HEK293 (cell line): ENCODE measurements at regions not wholly inside any gene's neighbourhood (a gene's known extent, or its start where the extent isn't known, plus 50 kb on each side); places are given as distances from the start of the nearest gene placed in this dataset.

ENCODE experiments used
- CTCF ChIA-PET: fragments of 350-600 bp; formaldehyde crosslinking; extraction: SDS; loops from one replicate; lab custom pipeline; 2021; ENCODE audit warnings: antibody characterized with exemption; lab: Yijun Ruan, JAX
- POLR2A ChIA-PET: fragments of 300-600 bp; formaldehyde crosslinking; extraction: SDS; loops from one replicate; lab custom pipeline; 2020; ENCODE audit warnings: antibody characterized with exemption, inconsistent platforms; lab: Yijun Ruan, JAX
- H3K27ac ChIP-seq: fragments of 200-500 bp; sonication (Bioruptor generic); 2 replicates; pipeline ENCODE4 v1.5.1; 2014; ENCODE audit warnings: low read depth, low read length, control low read depth, inconsistent platforms; ENCODE audit errors: extremely low read depth
- H3K36me3 ChIP-seq, 2 experiments: fragments of 200-500 bp in 1 of 2; sonication (Bioruptor generic) in 1 of 2; 1 replicate in 1 of 2; 2 replicates in 1 of 2; pipeline ENCODE4 v1.5.1; 2014 to 2017; ENCODE audit warnings: inconsistent platforms in 2 of 2, low read length in 2 of 2; ENCODE audit not compliant: control insufficient read depth in 2 of 2, insufficient read depth in 1 of 2
- H3K4me1 ChIP-seq: fragments of 200-500 bp; sonication (Bioruptor generic); 2 replicates; pipeline ENCODE4 v1.5.1; 2014; ENCODE audit warnings: mild to moderate bottlenecking, low read length, inconsistent platforms; ENCODE audit not compliant: control insufficient read depth, insufficient read depth
- H3K4me3 ChIP-seq: 2 replicates; pipeline ENCODE4 v1.5.1; 2011; ENCODE audit warnings: low read depth, mild to moderate bottlenecking, control low read depth, low read length, moderate library complexity
- H3K9me3 ChIP-seq: fragments of 200-500 bp; sonication (Bioruptor generic); 2 replicates; pipeline ENCODE4 v1.5.1; 2014; ENCODE audit warnings: low read depth, low read length, inconsistent platforms; ENCODE audit not compliant: control insufficient read depth, insufficient read depth
- EGR2 ChIP-seq: fragments of 450-650 bp; formaldehyde crosslinking; IDR thresholded peaks from 2 replicates; pipeline ENCODE4 v1.5.1; 2016; ENCODE audit warnings: low read depth, missing biosample characterization, missing genetic modification characterization
- OVOL3 ChIP-seq: fragments of 450-650 bp; formaldehyde crosslinking; IDR thresholded peaks from 2 replicates; pipeline ENCODE4 v1.5.1; 2016; ENCODE audit warnings: missing biosample characterization, missing genetic modification characterization
- SETDB1 ChIP-seq: IDR thresholded peaks from one replicate; pipeline ENCODE4 v1.6.1; 2017; ENCODE audit warnings: mild to moderate bottlenecking, low read length, moderate library complexity, mixed read lengths; ENCODE audit not compliant: insufficient read length
- SP3 ChIP-seq: fragments of 450-650 bp; formaldehyde crosslinking; IDR thresholded peaks from 2 replicates; pipeline ENCODE4 v1.5.1; 2016; ENCODE audit warnings: missing biosample characterization, missing genetic modification characterization
- ZFP37 ChIP-seq: fragments of 450-650 bp; formaldehyde crosslinking; IDR thresholded peaks from 2 replicates; pipeline ENCODE4 v1.5.1; 2016; ENCODE audit warnings: missing biosample characterization, missing genetic modification characterization
- ZNF114 ChIP-seq: fragments of 450-650 bp; formaldehyde crosslinking; IDR thresholded peaks from 2 replicates; pipeline ENCODE4 v1.5.0; 2017; ENCODE audit warnings: missing biosample characterization, missing genetic modification characterization
- ZNF121 ChIP-seq: fragments of 450-650 bp; formaldehyde crosslinking; IDR thresholded peaks from 2 replicates; pipeline ENCODE4 v1.5.1; 2016; ENCODE audit warnings: missing biosample characterization, missing genetic modification characterization
- ZNF132 ChIP-seq: fragments of 450-650 bp; formaldehyde crosslinking; IDR thresholded peaks from 2 replicates; pipeline ENCODE4 v1.5.1; 2017; ENCODE audit warnings: missing biosample characterization, missing genetic modification characterization, borderline replicate concordance
- ZNF175 ChIP-seq: fragments of 450-650 bp; formaldehyde crosslinking; IDR thresholded peaks from 2 replicates; pipeline ENCODE4 v1.5.1; 2016; ENCODE audit warnings: missing biosample characterization, missing genetic modification characterization
- ZNF211 ChIP-seq: fragments of 450-650 bp; formaldehyde crosslinking; IDR thresholded peaks from 2 replicates; pipeline ENCODE4 v1.5.1; 2016; ENCODE audit warnings: low read depth, missing biosample characterization, missing genetic modification characterization
- ZNF280C ChIP-seq: fragments of 450-650 bp; formaldehyde crosslinking; IDR thresholded peaks from 2 replicates; pipeline ENCODE4 v1.5.1; 2016; ENCODE audit warnings: missing biosample characterization, missing genetic modification characterization
- ZNF416 ChIP-seq: fragments of 450-650 bp; formaldehyde crosslinking; IDR thresholded peaks from 2 replicates; pipeline ENCODE4 v1.5.1; 2016; ENCODE audit warnings: missing biosample characterization, missing genetic modification characterization
- ZNF426 ChIP-seq: fragments of 450-650 bp; formaldehyde crosslinking; IDR thresholded peaks from 2 replicates; pipeline ENCODE4 v1.5.1; 2017; ENCODE audit warnings: missing biosample characterization, missing genetic modification characterization, mild to moderate bottlenecking, inconsistent platforms, moderate library complexity
- ZNF433 ChIP-seq: fragments of 450-650 bp; formaldehyde crosslinking; IDR thresholded peaks from 2 replicates; pipeline ENCODE4 v1.5.1; 2016; ENCODE audit warnings: missing biosample characterization, missing genetic modification characterization, low read depth
- ZNF555 ChIP-seq: fragments of 450-650 bp; formaldehyde crosslinking; conservative IDR thresholded peaks from 2 replicates; pipeline ENCODE4 v1.5.1; 2017; ENCODE audit warnings: missing biosample characterization, mild to moderate bottlenecking, missing genetic modification characterization, inconsistent platforms
- ZNF571 ChIP-seq: fragments of 450-650 bp; formaldehyde crosslinking; IDR thresholded peaks from 2 replicates; pipeline ENCODE4 v1.5.0; 2017; ENCODE audit warnings: missing biosample characterization, missing genetic modification characterization
- ZNF621 ChIP-seq: fragments of 450-650 bp; formaldehyde crosslinking; IDR thresholded peaks from 2 replicates; pipeline ENCODE4 v1.5.1; 2017; ENCODE audit warnings: missing biosample characterization, missing genetic modification characterization
- ZNF623 ChIP-seq: fragments of 450-650 bp; formaldehyde crosslinking; IDR thresholded peaks from 2 replicates; pipeline ENCODE4 v1.5.1; 2016; ENCODE audit warnings: missing biosample characterization, missing genetic modification characterization
- ZNF654 ChIP-seq: fragments of 450-650 bp; formaldehyde crosslinking; IDR thresholded peaks from 2 replicates; pipeline ENCODE4 v1.5.1; 2016; ENCODE audit warnings: low read depth, missing biosample characterization, missing genetic modification characterization
- ZNF664 ChIP-seq: fragments of 450-650 bp; formaldehyde crosslinking; IDR thresholded peaks from 2 replicates; pipeline ENCODE4 v1.5.1; 2016; ENCODE audit warnings: missing biosample characterization, missing genetic modification characterization
- ZNF76 ChIP-seq: fragments of 450-650 bp; formaldehyde crosslinking; IDR thresholded peaks from 2 replicates; pipeline ENCODE4; 2016; ENCODE audit warnings: low read depth, missing biosample characterization, missing genetic modification characterization, borderline replicate concordance
- ZNF768 ChIP-seq: fragments of 450-650 bp; formaldehyde crosslinking; IDR thresholded peaks from 2 replicates; pipeline ENCODE4 v1.5.1; 2018; ENCODE audit warnings: missing biosample characterization, mild to moderate bottlenecking, missing genetic modification characterization
- ZNF776 ChIP-seq: fragments of 450-650 bp; formaldehyde crosslinking; IDR thresholded peaks from 2 replicates; pipeline ENCODE4 v1.5.0; 2017; ENCODE audit warnings: missing biosample characterization, missing genetic modification characterization, borderline replicate concordance
- ZNF837 ChIP-seq: fragments of 450-650 bp; formaldehyde crosslinking; IDR thresholded peaks from 2 replicates; pipeline ENCODE4 v1.5.1; 2016; ENCODE audit warnings: missing biosample characterization, missing genetic modification characterization
- TF ChIP-seq, protein P1 (sequence below): fragments of 450-650 bp; formaldehyde crosslinking; IDR thresholded peaks from 2 replicates; pipeline ENCODE4 v1.5.1; 2016; ENCODE audit warnings: missing biosample characterization, missing genetic modification characterization

DNA sequence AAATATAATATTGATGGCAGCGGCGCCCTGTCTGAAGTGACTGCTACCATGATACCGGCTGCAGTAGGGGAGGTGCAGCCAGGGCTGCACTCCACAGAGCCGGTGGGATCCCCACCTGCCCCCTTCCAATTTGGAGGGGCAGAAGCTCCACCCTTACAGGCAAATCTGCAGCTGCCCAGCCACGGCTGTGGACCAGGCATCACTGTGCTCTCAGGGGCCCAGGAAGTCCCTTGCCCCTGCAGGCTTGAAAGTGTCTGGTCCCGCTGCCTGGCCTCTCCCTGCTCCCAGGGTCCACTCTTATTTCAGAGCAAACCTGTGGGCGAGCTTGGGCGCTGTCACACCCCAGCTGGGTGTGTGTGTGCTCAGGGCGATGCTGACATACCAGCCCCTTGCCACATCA, 172.7 kb upstream of the SMIM30 start (continued):
- TF ChIP-seq ZNF211 (tag by site-specific recombination) = no peak
- no peak for TF ChIP-seq ZNF664 (tag by site-specific recombination)
- TF ChIP-seq ZNF555 (tag by site-specific recombination) = no peak

GRCh38 chr7:113289140-113289740, 170.9 kb upstream of the SMIM30 start:
- Histone ChIP-seq H3K27ac (no peak overlapping the region), H3K9me3 (no peaks in the 10 kb centered on the region), H3K4me1 (no peaks in the 10 kb centered on the region), H3K4me3 (no peak overlapping the region), H3K36me3 (no peaks in the 10 kb centered on the region)
- TF ChIP-seq ZNF768 (tag by site-specific recombination) (no peak), ZNF654 (tag by site-specific recombination) (peak; percentile 48; the same call in 1 of the 2 replicates)
- ChIA-PET POLR2A (no interaction called here), CTCF (interaction anchor here (0.8 to 1.5 kb wide), 4 partner anchors 90 to 276 kb away, joined by 3 to 4 read pairs (median 4); no protein-coding TSS in a partner anchor)

- Histone ChIP-seq H3K4me1 (no peaks in the 10 kb centered on the region), H3K9me3 (no peaks in the 10 kb centered on the region), H3K36me3 (no peaks in the 10 kb centered on the region), H3K4me3 (no peak overlapping the region), H3K27ac (no peak overlapping the region)
- ChIA-PET POLR2A (no interaction called here), CTCF (interaction anchor here (0.6 kb wide), 1 partner anchor 358 kb away, joined by 4 read pairs; no protein-coding TSS in a partner anchor)
- TF ChIP-seq ZNF776 = no peak
- TF ChIP-seq EGR2 (tag by site-specific recombination) = peak; percentile 72
Measured at GRCh38 chr7:113285411-113285810, 167.1 kb upstream of the SMIM30 start.

DNA sequence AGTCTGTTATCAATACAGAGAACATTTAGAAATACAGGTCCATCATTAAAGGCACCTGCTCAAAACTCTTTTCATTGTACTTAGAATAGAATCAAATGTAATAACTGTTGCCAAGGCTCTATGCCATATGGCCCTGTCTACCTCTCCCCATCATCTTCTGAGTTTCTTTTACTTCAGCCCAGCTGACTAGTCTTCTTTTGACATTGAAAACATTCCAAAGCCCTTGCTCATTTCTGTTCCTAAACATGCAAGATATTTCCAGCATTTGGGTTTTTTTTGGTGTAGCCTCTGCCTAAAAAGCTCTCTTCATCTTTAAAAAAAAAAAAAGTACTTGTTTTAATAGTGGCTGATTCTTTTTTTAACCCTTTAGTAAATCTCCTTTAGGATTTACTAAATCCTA, 165.5 kb upstream of the SMIM30 start:
- Histone ChIP-seq H3K27ac (no peak overlapping the region), H3K9me3 (no peaks in the 10 kb centered on the region), H3K4me1 (no peaks in the 10 kb centered on the region), H3K36me3 (no peaks in the 10 kb centered on the region), H3K4me3 (no peak overlapping the region)
- ChIA-PET POLR2A (no interaction called here), CTCF (interaction anchor here (1.3 kb wide), 1 partner anchor 123 kb away, joined by 3 read pairs; no protein-coding TSS in a partner anchor)
- TF ChIP-seq ZNF571 (tag by site-specific recombination) = no peak
- no peak for TF ChIP-seq ZNF132 (tag by site-specific recombination)
- no peak for TF ChIP-seq ZNF623 (tag by site-specific recombination)
- TF ChIP-seq, protein P1, sequence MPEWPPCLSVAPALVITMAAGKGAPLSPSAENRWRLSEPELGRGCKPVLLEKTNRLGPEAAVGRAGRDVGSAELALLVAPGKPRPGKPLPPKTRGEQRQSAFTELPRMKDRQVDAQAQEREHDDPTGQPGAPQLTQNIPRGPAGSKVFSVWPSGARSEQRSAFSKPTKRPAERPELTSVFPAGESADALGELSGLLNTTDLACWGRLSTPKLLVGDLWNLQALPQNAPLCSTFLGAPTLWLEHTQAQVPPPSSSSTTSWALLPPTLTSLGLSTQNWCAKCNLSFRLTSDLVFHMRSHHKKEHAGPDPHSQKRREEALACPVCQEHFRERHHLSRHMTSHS (tag by site-specific recombination) = no peak
- no peak for TF ChIP-seq ZNF837 (tag by site-specific recombination)
- TF ChIP-seq ZNF621 = no peak
- TF ChIP-seq ZNF280C (tag by site-specific recombination) = no peak
- TF ChIP-seq ZNF76 = no peak
- TF ChIP-seq ZNF211 (tag by site-specific recombination) = no peak
- TF ChIP-seq ZFP37 (tag by site-specific recombination) = no peak
- no peak for TF ChIP-seq SP3 (tag by site-specific recombination)
- TF ChIP-seq SETDB1 = no peak
- no peak for TF ChIP-seq ZNF416 (tag by site-specific recombination)
- TF ChIP-seq ZNF114 = no peak
- TF ChIP-seq ZNF121 = no peak
- TF ChIP-seq OVOL3 = no peak
- TF ChIP-seq ZNF433 (tag by site-specific recombination) = no peak
- TF ChIP-seq ZNF175 = no peak
- no peak for TF ChIP-seq ZNF426 (tag by site-specific recombination)
- TF ChIP-seq, all 188 proteins: peak for 0
